ENCODE measurements at regions not wholly inside any gene's neighbourhood (a gene's known extent, or its start where the extent isn't known, plus 50 kb on each side); places are given as distances from the start of the nearest gene placed in this dataset.

GRCh38 chr2:16160281-16161084, 220.1 kb downstream of the MYCN start:
- TF ChIP-seq CTCF (IDR thresholded peaks at IDR 0.05; ENCODE audit: insufficient read depth, low read length), result no peak
- no peak overlapping the region for H3K4me3 ChIP-seq (ENCODE audit: low read depth, low read length)
- DNase-seq (ENCODE audit: low read depth), result no peak

- DNase-seq (ENCODE audit: low read depth), result no peak
Observed at GRCh38 chr2:16156411-16156810, 216.1 kb downstream of the MYCN start.

GRCh38 chr2:16155766-16156165, 215.4 kb downstream of the MYCN start:
- DNase-seq (ENCODE audit: low read depth), result no peak
- no peak for TF ChIP-seq CTCF (IDR thresholded peaks at IDR 0.05; ENCODE audit: insufficient read depth, low read length)
- no peak overlapping the region for H3K4me3 ChIP-seq (ENCODE audit: low read depth, low read length)

More at GRCh38 chr2:16156411-16156810, 216.1 kb downstream of the MYCN start:
- no peak for TF ChIP-seq CTCF (IDR thresholded peaks at IDR 0.05; ENCODE audit: insufficient read depth, low read length)
- no peak overlapping the region for H3K4me3 ChIP-seq (ENCODE audit: low read depth, low read length)

DNA sequence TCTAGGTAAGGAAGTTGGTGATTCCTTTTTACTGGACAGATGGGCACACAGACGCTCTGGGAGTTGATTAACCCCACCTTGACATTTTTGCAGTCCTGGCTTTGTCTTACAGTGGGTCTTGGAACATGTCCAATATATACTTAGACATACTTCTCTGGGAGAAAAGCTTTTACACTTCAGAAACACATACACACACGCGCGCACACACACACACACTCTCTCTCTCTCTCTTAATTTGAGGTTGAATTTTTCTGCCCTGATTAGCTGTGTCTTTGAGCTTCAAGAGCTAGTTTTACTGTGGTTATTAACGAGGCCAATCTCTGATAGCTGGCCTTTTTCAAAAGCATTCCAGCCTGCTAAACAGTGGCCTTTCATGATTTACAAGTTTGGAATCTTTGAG, 215.0 kb downstream of the MYCN start:
- no peak for DNase-seq (ENCODE audit: low read depth)
- TF ChIP-seq CTCF (IDR thresholded peaks at IDR 0.05; ENCODE audit: insufficient read depth, low read length), result no peak
- no peak overlapping the region for H3K4me3 ChIP-seq (ENCODE audit: low read depth, low read length)

GRCh38 chr2:16154501-16155280, 214.3 kb downstream of the MYCN start:
- no peak overlapping the region for H3K4me3 ChIP-seq (ENCODE audit: low read depth, low read length)
- DNase-seq (ENCODE audit: low read depth), result no peak
- no peak for TF ChIP-seq CTCF (IDR thresholded peaks at IDR 0.05; ENCODE audit: insufficient read depth, low read length)

GRCh38 chr2:16154061-16154460, 213.7 kb downstream of the MYCN start:
- no peak for DNase-seq (ENCODE audit: low read depth)
- no peak overlapping the region for H3K4me3 ChIP-seq (ENCODE audit: low read depth, low read length)
- TF ChIP-seq CTCF (IDR thresholded peaks at IDR 0.05; ENCODE audit: insufficient read depth, low read length), result no peak

Measured in fibroblast of the aortic adventitia (primary cell).